ENCODE measurements at regions not wholly inside any gene's neighbourhood (a gene's known extent, or its start where the extent isn't known, plus 50 kb on each side); places are given as distances from the start of the nearest gene placed in this dataset.

DNA sequence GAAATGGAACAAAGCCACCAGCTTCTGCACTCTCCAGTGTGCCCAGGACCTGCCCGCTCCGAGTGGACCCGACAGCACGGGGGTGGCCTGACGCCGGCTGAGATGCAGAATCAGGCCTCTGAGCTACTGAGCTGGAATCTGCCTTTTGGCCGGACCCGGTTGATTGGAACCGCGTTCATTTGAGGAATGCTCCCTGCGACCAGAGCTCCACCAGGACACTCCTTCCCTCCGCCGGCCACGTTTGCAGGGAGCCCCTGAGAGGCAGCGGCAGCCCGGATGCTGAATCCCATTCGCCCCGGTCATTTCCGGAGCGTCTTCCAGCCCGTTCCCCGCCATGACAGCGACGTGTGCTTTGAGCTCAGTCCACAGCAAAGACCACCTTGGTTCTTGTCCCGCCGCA lies 392.7 kb downstream of the THBS2 start:
- TF ChIP-seq, protein P1, sequence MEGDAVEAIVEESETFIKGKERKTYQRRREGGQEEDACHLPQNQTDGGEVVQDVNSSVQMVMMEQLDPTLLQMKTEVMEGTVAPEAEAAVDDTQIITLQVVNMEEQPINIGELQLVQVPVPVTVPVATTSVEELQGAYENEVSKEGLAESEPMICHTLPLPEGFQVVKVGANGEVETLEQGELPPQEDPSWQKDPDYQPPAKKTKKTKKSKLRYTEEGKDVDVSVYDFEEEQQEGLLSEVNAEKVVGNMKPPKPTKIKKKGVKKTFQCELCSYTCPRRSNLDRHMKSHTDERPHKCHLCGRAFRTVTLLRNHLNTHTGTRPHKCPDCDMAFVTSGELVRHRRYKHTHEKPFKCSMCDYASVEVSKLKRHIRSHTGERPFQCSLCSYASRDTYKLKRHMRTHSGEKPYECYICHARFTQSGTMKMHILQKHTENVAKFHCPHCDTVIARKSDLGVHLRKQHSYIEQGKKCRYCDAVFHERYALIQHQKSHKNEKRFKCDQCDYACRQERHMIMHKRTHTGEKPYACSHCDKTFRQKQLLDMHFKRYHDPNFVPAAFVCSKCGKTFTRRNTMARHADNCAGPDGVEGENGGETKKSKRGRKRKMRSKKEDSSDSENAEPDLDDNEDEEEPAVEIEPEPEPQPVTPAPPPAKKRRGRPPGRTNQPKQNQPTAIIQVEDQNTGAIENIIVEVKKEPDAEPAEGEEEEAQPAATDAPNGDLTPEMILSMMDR (IDR thresholded peaks at IDR 0.05), result no peak
- no peak for TF ChIP-seq POLR2A (IDR thresholded peaks at IDR 0.05)

Data from body of pancreas (tissue), 4 donors.